ENCODE measurements at regions not wholly inside any gene's neighbourhood (a gene's known extent, or its start where the extent isn't known, plus 50 kb on each side); places are given as distances from the start of the nearest gene placed in this dataset.

DNA sequence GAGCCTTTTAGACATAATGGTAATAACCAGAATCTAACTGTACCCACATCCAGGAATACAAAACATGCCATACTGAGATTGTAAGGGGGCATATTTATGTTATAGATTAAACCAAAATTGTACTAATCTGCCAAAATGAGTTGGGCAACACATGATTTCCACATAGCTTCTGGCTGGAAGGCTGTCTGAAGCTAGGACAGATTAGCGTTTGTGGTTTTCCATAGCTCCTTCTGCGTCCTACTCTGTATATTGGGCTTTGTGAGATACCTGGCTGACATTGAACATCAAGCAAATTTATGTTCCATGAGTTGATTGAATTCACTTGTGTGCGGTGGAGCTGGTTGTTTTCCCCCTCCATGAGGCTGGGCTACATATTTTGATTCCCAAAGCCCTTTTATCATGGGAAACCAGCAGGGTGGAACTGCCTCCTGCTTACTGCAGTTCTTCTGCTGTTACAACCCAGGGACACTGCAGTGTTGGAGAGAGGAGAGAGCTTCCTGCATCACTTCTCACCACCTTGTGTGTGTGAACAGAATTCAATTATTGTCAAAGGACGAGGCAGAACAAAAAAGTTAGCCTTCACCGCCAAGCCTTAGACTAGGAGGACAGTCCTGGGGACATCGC, 114.9 kb downstream of the C11orf91 start:
- TF ChIP-seq, protein P1, sequence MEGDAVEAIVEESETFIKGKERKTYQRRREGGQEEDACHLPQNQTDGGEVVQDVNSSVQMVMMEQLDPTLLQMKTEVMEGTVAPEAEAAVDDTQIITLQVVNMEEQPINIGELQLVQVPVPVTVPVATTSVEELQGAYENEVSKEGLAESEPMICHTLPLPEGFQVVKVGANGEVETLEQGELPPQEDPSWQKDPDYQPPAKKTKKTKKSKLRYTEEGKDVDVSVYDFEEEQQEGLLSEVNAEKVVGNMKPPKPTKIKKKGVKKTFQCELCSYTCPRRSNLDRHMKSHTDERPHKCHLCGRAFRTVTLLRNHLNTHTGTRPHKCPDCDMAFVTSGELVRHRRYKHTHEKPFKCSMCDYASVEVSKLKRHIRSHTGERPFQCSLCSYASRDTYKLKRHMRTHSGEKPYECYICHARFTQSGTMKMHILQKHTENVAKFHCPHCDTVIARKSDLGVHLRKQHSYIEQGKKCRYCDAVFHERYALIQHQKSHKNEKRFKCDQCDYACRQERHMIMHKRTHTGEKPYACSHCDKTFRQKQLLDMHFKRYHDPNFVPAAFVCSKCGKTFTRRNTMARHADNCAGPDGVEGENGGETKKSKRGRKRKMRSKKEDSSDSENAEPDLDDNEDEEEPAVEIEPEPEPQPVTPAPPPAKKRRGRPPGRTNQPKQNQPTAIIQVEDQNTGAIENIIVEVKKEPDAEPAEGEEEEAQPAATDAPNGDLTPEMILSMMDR (IDR thresholded peaks at IDR 0.05 in 4 of 5, conservative IDR thresholded peaks at IDR 0.05 in 1 of 5), result no peak
- no peak for TF ChIP-seq POLR2A (IDR thresholded peaks at IDR 0.05)
- Histone ChIP-seq H3K27me3 (no peaks in the 10 kb centered on the region), H3K9me3 (no peaks in the 10 kb centered on the region), H3K4me1 (no peaks in the 10 kb centered on the region), H3K4me3 (no peak overlapping the region), H3K27ac (no peak overlapping the region), H3K36me3 (no peaks in the 10 kb centered on the region)
- ATAC-seq (no peak), DNase-seq (no peak)
- in situ Hi-C loops (cut with MboI; ENCODE audit: low sequenced_read_pairs in 4 of 4) (no loop called here), intact Hi-C loops (cut with DNase I; ENCODE audit: low total_unique reads) (no loop called here)

DNA sequence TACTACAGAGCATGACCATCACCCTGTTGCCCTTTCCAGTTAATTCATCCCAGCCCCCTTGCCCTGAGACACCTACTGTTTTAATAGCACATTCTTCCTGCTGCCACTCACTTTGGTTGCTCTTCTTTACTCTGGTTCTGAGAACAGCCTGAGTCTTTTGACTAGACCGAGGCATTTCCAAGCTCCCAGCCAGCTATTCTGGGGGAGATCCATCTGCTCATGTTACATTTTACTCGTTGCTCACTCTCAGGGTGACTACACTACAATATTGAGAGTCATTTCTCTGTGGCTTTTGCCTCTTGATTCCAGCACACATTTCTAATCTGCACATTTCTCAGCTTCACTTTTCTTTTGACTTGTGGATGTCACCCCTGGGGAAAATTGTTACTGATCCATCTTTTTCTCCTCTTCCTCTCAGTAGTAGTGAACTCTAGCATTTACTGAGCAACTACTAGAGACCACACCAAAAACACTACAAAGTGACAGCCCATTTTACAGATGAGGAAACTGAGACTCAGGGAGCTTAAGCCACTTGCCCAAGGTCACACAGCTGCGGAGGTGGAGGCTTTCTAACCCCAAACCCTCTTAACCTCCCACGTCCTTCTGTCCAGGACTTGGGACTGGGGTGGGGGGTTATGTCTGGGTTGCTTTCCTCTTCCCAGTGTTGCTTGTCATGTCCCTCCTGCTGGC, 117.8 kb downstream of the C11orf91 start:
- intact Hi-C loops (cut with DNase I; ENCODE audit: low total_unique reads), result no loop called here
- Histone ChIP-seq H3K9me3 (no peaks in the 10 kb centered on the region), H3K27ac (no peak overlapping the region), H3K27me3 (no peaks in the 10 kb centered on the region), H3K36me3 (no peaks in the 10 kb centered on the region), H3K4me3 (no peak overlapping the region), H3K4me1 (no peaks in the 10 kb centered on the region)
- no peak for ATAC-seq
- no peak for DNase-seq
- TF ChIP-seq, protein P1 (IDR thresholded peaks at IDR 0.05 in 4 of 5, conservative IDR thresholded peaks at IDR 0.05 in 1 of 5), result no peak
- no peak for TF ChIP-seq POLR2A (IDR thresholded peaks at IDR 0.05)
- in situ Hi-C loops (cut with MboI; ENCODE audit: low sequenced_read_pairs in 4 of 4), result no loop called here

DNA sequence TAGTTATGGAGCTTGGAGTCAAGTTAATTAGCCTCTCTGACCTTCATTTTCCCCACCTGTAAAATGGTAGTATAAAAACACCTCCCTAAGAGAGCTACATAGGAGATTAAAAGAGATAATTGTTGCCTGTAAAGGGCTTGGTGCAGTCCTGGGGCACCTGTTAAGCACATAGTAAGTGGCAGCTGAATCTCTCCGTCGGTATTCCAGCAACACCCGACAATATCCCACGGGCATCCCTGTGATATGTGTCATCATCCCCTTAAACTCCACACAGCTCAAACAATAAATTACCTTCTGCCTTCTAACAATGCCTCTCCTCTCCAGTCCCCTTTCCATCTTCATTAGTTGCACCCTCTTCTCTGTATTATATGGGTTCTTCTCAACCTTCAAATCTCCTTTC, 121.5 kb downstream of the C11orf91 start:
- Histone ChIP-seq H3K4me3 (no peak overlapping the region), H3K9me3 (no peaks in the 10 kb centered on the region), H3K27ac (no peak overlapping the region), H3K27me3 (no peaks in the 10 kb centered on the region), H3K4me1 (no peaks in the 10 kb centered on the region), H3K36me3 (no peaks in the 10 kb centered on the region)
- intact Hi-C loops (cut with DNase I; ENCODE audit: low total_unique reads) (no loop called here), in situ Hi-C loops (cut with MboI; ENCODE audit: low sequenced_read_pairs in 4 of 4) (no loop called here)
- ATAC-seq, result no peak
- no peak for TF ChIP-seq POLR2A (IDR thresholded peaks at IDR 0.05)
- TF ChIP-seq, protein P1 (IDR thresholded peaks at IDR 0.05 in 4 of 5, conservative IDR thresholded peaks at IDR 0.05 in 1 of 5), result no peak
- no peak for DNase-seq

DNA sequence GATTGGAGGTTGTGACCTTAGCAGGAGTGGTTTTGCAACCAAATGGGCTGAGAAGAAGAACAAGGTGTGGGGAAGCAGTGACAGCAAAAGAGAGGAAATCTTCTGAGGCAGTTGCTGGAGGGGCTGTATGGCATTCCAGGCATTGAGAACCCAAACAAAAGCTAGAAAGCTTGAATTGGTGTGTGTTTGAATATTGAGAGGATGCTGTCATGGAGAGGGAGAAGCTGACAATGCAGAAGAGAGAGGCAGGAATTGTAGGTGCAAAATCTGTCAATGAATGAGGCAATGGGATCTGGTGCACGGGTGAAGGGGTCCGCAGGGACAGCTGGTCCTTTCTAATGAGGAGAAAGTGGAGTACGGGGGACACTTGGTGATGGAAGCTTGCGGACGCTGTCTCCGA, 123.4 kb downstream of the C11orf91 start:
- intact Hi-C loops (cut with DNase I; ENCODE audit: low total_unique reads), result no loop called here
- no peak for DNase-seq
- TF ChIP-seq POLR2A (IDR thresholded peaks at IDR 0.05), result no peak
- TF ChIP-seq, protein P1 (IDR thresholded peaks at IDR 0.05 in 4 of 5, conservative IDR thresholded peaks at IDR 0.05 in 1 of 5), result no peak

More for the DNA sequence above, 123.4 kb downstream of the C11orf91 start:
- H3K4me3 ChIP-seq, result no peak overlapping the region
- no peaks in the 10 kb centered on the region for H3K27me3 ChIP-seq
- no peak overlapping the region for H3K27ac ChIP-seq
- H3K36me3 ChIP-seq, result no peaks in the 10 kb centered on the region
- in situ Hi-C loops (cut with MboI; ENCODE audit: low sequenced_read_pairs in 4 of 4), result no loop called here
- ATAC-seq, result no peak
- H3K4me1 ChIP-seq, result no peaks in the 10 kb centered on the region
- no peaks in the 10 kb centered on the region for H3K9me3 ChIP-seq

Measured in gastrocnemius medialis (tissue), 4 donors.